HepG2 (cell line): ENCODE measurements at regions not wholly inside any gene's neighbourhood (a gene's known extent, or its start where the extent isn't known, plus 50 kb on each side); places are given as distances from the start of the nearest gene placed in this dataset.

Source experiments
- ATAC-seq: fragments of 200-7000 bp; cut with Tn5 transposase; 3 replicates; pipeline ENCODE4 v1.9.1; 2020; ENCODE audit warnings: mild to moderate bottlenecking, moderate library complexity
- BruUV-seq: library from RNA; stranded (reverse); fragments of 400-500 nt; replicated peaks from 2 replicates; lab custom pipeline; 2021; lab: Mats Ljungman, UMichigan
- CTCF ChIA-PET: fragments of 300-600 bp; formaldehyde crosslinking; extraction: SDS; loops from one replicate; lab custom pipeline; 2021; ENCODE audit warnings: low total read pairs, inconsistent platforms, low intra/inter-chr PET ratio; lab: Yijun Ruan, JAX
- POLR2A ChIA-PET: fragments of 350-600 bp; sonication (Branson Sonifier 250); formaldehyde crosslinking; loops from one replicate; lab custom pipeline; 2020; ENCODE audit warnings: antibody characterized with exemption, inconsistent platforms; lab: Yijun Ruan, JAX
- DNase-seq: peaks from one replicate; pipeline ENCODE4 v3.0.0-alpha.2; 2015; ENCODE audit warnings: low spot score
- FAIRE-seq: peaks from 3 replicates; lab custom pipeline; 2011; peaks lifted over from hg19 to GRCh38; lab: Jason Lieb, UNC
- H2AFZ ChIP-seq: one replicate; pipeline ENCODE4 v1.6.1; 2011; ENCODE audit warnings: low read length, inconsistent platforms
- H3K27ac ChIP-seq: fragments of 300-600 bp; 3 replicates; pipeline ENCODE4 v1.8.0; 2011; ENCODE audit warnings: mixed run types, mild to moderate bottlenecking, mixed read lengths, low read length, inconsistent platforms; ENCODE audit not compliant: insufficient read depth; ENCODE audit errors: extremely low read length
- H3K27me3 ChIP-seq, 2 experiments: fragments of 200-600 bp in 1 of 2; 2 replicates in 1 of 2; 3 replicates in 1 of 2; pipeline versions ENCODE4 v1.6.0 to v1.8.0; 2011; ENCODE audit warnings: low read length in 2 of 2, mild to moderate bottlenecking in 2 of 2, moderate library complexity in 2 of 2, inconsistent platforms in 1 of 2; ENCODE audit not compliant: insufficient read depth in 2 of 2, control insufficient read depth in 1 of 2
- H3K36me3 ChIP-seq, 2 experiments: fragments of 200-600 bp in 1 of 2; replicated peaks in 1 of 2; 2 replicates in 1 of 2; 3 replicates in 1 of 2; pipeline versions ENCODE4 v1.5.1 to v1.8.0; 2011; ENCODE audit warnings: low read length in 2 of 2, inconsistent platforms in 1 of 2; ENCODE audit not compliant: insufficient read depth in 2 of 2, control insufficient read depth in 1 of 2
- H3K4me1 ChIP-seq: 2 replicates; pipeline ENCODE4 v1.5.1; 2012; ENCODE audit warnings: low read length, inconsistent platforms; ENCODE audit not compliant: insufficient read depth
- H3K4me2 ChIP-seq: 2 replicates; pipeline ENCODE4 v1.6.0; 2011; ENCODE audit warnings: low read depth, low read length, inconsistent platforms
- H3K4me3 ChIP-seq, 3 experiments: fragments of 200-600 bp in 1 of 3; sonication (generic), shearing (Covaris generic) in 1 of 3; replicated peaks in 1 of 3; 2 replicates each; pipeline ENCODE4 v1.5.1; 2011 to 2016; ENCODE audit warnings: low read length in 3 of 3, inconsistent platforms in 2 of 3, low read depth in 2 of 3, mild to moderate bottlenecking in 2 of 3, control low read depth in 1 of 3, mixed read lengths in 1 of 3; ENCODE audit not compliant: insufficient read depth in 1 of 3
- H3K79me2 ChIP-seq: one replicate; pipeline ENCODE4 v1.6.1; 2011; ENCODE audit warnings: low read length, inconsistent platforms; ENCODE audit not compliant: insufficient read depth
- H3K9ac ChIP-seq: 2 replicates; pipeline ENCODE4 v1.6.0; 2011; ENCODE audit warnings: mild to moderate bottlenecking, low read depth, low read length, inconsistent platforms; ENCODE audit not compliant: insufficient read depth
- H3K9me3 ChIP-seq: 2 replicates; pipeline ENCODE4 v1.5.1; 2012; ENCODE audit warnings: mild to moderate bottlenecking, low read length
- H4K20me1 ChIP-seq: 2 replicates; pipeline ENCODE4 v1.6.0; 2011; ENCODE audit warnings: inconsistent platforms, mild to moderate bottlenecking, low read length, moderate library complexity; ENCODE audit not compliant: insufficient read depth
- CC2D1A ChIP-seq: sonication (generic); formaldehyde crosslinking; IDR thresholded peaks from 2 replicates; pipeline ENCODE4 v1.8.1; 2023; ENCODE audit warnings: mild to moderate bottlenecking, missing genetic modification reagents
- ELF1 ChIP-seq: sonication (generic); formaldehyde crosslinking; IDR thresholded peaks from 2 replicates; pipeline ENCODE4 v1.4.0; 2020; ENCODE audit warnings: missing genetic modification reagents
- LCORL ChIP-seq, 2 experiments: fragments of 450-650 bp in 1 of 2; sonication (generic) in 1 of 2; formaldehyde crosslinking in 1 of 2; IDR thresholded peaks; 2 replicates each; pipeline versions ENCODE4 v1.5.0 to v1.6.1; 2017 to 2020; ENCODE audit warnings: antibody characterized with exemption in 1 of 2, missing genetic modification reagents in 1 of 2
- RELA ChIP-seq: sonication (generic); formaldehyde crosslinking; IDR thresholded peaks from 2 replicates; pipeline ENCODE4 v1.4.0; 2020; ENCODE audit warnings: missing genetic modification reagents
- SETDB1 ChIP-seq: sonication (generic); formaldehyde crosslinking; IDR thresholded peaks from 2 replicates; pipeline ENCODE4 v1.5.1; 2020; ENCODE audit warnings: missing genetic modification reagents, mild to moderate bottlenecking, borderline replicate concordance
- SMAD1 ChIP-seq: sonication (generic); formaldehyde crosslinking; IDR thresholded peaks from 2 replicates; pipeline ENCODE4 v1.4.0; 2020; ENCODE audit warnings: missing genetic modification reagents, low read depth, mild to moderate bottlenecking, borderline replicate concordance
- TERF1 ChIP-seq: sonication (generic); formaldehyde crosslinking; IDR thresholded peaks from 2 replicates; pipeline ENCODE4 v1.8.0; 2022; ENCODE audit warnings: mild to moderate bottlenecking, missing genetic modification reagents, moderate library complexity
- THAP11 ChIP-seq: IDR thresholded peaks from 2 replicates; pipeline ENCODE4 v1.6.1; 2016; ENCODE audit warnings: missing biosample characterization, missing genetic modification reagents
- ZNF101 ChIP-seq: sonication (generic); formaldehyde crosslinking; IDR thresholded peaks from 2 replicates; pipeline ENCODE4 v1.4.0; 2020; ENCODE audit warnings: mild to moderate bottlenecking, low read depth, missing genetic modification reagents, borderline replicate concordance
- ZNF7 ChIP-seq: IDR thresholded peaks from 2 replicates; pipeline ENCODE4 v1.6.1; 2016; ENCODE audit warnings: missing biosample characterization, missing genetic modification reagents
- ZNF709 ChIP-seq: sonication (generic); formaldehyde crosslinking; IDR thresholded peaks from 2 replicates; pipeline ENCODE4 v1.5.0; 2020; ENCODE audit warnings: mild to moderate bottlenecking, missing genetic modification reagents
- WGBS: methylation state at CpG from one replicate; pipeline ENCODE4 v1.1.6; 2017; ENCODE audit warnings: low lambda C conversion rate; 5-methylcytosine and 5-hydroxymethylcytosine counted together
- in situ Hi-C: cut with HindIII; loops from 2 replicates; pipeline ENCODE4 v1.10.0; 2017; ENCODE audit warnings: low pct_unique_long_range_greater_than_20kb; ENCODE audit not compliant: extremely low pct_ligation_motif_present
- intact Hi-C: fragments of 100-400 bp; cut with micrococcal nuclease; formaldehyde crosslinking; loops from one replicate; pipeline ENCODE4 v1.10.0; 2022; ENCODE audit not compliant: unreplicated experiment
- TF ChIP-seq, protein P1 (sequence below): sonication (generic); formaldehyde crosslinking; IDR thresholded peaks from 2 replicates; pipeline ENCODE4 v1.8.1; 2023; ENCODE audit warnings: mild to moderate bottlenecking, inconsistent platforms, moderate library complexity, missing genetic modification reagents, borderline replicate concordance
- TF ChIP-seq, protein P2 (sequence below): sonication (generic); formaldehyde crosslinking; IDR thresholded peaks from 2 replicates; pipeline ENCODE4 v1.5.0; 2020; ENCODE audit warnings: mild to moderate bottlenecking, missing genetic modification reagents, borderline replicate concordance

DNA sequence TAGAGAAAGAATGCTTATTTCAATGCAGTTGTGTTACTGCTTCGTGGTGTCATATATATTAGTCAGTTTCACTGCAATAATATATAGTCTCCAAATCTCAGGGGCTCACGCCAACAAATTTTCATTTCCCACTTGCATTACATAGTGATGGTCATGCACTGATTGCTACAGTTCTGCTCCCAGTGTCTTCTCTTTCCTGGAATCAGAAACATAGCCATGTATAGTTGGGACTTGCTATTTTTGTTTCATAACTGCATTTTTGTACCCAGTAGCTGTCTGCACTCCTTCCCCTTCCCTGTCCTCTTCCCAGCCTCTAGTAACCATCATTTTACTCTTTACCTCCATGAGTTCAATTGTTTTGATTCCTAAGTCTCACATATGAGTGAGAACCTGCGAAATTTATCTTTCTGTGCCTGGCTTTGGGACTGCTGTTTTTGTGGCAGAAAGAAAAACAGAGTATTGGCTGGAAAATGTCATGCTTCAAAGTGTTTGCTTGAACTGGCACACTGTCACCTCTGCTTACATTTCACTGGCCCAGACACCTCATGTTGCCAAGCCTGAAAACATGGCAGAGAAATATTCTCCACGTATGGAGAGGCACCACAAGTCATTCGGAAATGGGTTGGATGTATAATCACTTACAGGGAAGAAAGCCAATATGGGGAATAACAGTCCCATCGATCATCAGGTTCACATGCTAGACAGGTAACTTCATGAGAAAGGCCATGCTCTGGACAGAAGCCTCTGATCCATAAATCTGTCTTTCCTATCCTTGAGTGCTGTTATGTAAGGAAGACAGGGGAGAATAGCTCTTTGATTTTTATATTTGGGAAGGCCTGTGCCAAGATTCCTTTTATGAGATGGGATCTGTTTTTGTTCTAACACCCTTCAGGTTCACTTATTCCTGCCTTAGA is 60.4 kb upstream of the BACH1 start (continued):
- no peak for TF ChIP-seq SETDB1 (CRISPR knock-in tag)
- TF ChIP-seq ZNF101 (CRISPR knock-in tag) = no peak

DNA sequence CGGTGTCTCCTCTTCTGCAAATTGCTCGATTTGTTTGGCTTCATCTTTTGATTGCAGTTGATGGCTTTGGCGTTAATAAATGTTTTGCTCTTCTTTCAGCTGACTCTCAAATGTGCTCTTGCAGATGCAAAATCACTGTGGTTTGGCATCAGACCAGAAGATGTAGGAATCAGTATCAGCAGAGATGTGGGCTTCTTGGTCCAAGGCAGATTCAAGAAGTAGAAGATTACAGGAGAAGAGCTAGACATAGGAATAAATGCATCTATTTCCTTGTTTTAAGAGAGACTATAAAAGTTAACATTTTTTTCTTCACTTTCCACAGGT is 59.8 kb upstream of the BACH1 start:
- no peak overlapping the region for H3K4me3 ChIP-seq
- in situ Hi-C loops = no loop called here
- FAIRE-seq (no peak), ATAC-seq (no peak), DNase-seq (no peak)
- H3K4me1 ChIP-seq = no peaks in the 10 kb centered on the region
- H3K4me2 ChIP-seq = no peak overlapping the region
- intact Hi-C loops = no loop called here
- WGBS = 21% methylated on average over 3 of the region's 3 CpGs
- no peaks in the 10 kb centered on the region for H3K9me3 ChIP-seq
- H3K9ac ChIP-seq = no peak overlapping the region
- ChIA-PET POLR2A (no interaction called here), CTCF (no interaction called here)
- H3K27me3 ChIP-seq = peaks cover 0 to 3% of the 10 kb centered on the region in 2 experiments; a peak in 1 of 5 replicates
- no TSS peak for BruUV-seq
- no peaks in the 10 kb centered on the region for H3K79me2 ChIP-seq
- no peaks in the 10 kb centered on the region for H3K36me3 ChIP-seq
- no peak overlapping the region for H2AFZ ChIP-seq
- no peaks in the 10 kb centered on the region for H4K20me1 ChIP-seq
- no peak overlapping the region for H3K27ac ChIP-seq
- TF ChIP-seq ZNF7 (CRISPR knock-in tag) = no peak
- no peak for TF ChIP-seq CC2D1A (CRISPR knock-in tag)
- TF ChIP-seq TERF1 = no peak
- TF ChIP-seq ZNF709 (CRISPR knock-in tag) = no peak
- TF ChIP-seq, protein P1, sequence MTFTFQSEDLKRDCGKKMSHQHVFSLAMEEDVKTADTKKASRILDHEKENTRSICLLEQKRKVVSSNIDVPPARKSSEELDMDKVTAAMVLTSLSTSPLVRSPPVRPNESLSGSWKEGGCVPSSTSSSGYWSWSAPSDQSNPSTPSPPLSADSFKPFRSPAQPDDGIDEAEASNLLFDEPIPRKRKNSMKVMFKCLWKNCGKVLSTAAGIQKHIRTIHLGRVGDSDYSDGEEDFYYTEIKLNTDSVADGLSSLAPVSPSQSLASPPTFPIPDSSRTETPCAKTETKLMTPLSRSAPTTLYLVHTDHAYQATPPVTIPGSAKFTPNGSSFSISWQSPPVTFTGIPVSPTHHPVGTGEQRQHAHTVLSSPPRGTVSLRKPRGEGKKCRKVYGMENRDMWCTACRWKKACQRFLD (CRISPR knock-in tag) = no peak
- no peak for TF ChIP-seq THAP11 (CRISPR knock-in tag)
- no peak for TF ChIP-seq SMAD1 (CRISPR knock-in tag)
- no peak for TF ChIP-seq LCORL (IDR thresholded peaks at IDR 0.05)
- no peak for TF ChIP-seq LCORL (CRISPR knock-in tag; IDR thresholded peaks at IDR 0.05)
- no peak for TF ChIP-seq ELF1
- no peak for TF ChIP-seq RELA
- TF ChIP-seq, protein P2, sequence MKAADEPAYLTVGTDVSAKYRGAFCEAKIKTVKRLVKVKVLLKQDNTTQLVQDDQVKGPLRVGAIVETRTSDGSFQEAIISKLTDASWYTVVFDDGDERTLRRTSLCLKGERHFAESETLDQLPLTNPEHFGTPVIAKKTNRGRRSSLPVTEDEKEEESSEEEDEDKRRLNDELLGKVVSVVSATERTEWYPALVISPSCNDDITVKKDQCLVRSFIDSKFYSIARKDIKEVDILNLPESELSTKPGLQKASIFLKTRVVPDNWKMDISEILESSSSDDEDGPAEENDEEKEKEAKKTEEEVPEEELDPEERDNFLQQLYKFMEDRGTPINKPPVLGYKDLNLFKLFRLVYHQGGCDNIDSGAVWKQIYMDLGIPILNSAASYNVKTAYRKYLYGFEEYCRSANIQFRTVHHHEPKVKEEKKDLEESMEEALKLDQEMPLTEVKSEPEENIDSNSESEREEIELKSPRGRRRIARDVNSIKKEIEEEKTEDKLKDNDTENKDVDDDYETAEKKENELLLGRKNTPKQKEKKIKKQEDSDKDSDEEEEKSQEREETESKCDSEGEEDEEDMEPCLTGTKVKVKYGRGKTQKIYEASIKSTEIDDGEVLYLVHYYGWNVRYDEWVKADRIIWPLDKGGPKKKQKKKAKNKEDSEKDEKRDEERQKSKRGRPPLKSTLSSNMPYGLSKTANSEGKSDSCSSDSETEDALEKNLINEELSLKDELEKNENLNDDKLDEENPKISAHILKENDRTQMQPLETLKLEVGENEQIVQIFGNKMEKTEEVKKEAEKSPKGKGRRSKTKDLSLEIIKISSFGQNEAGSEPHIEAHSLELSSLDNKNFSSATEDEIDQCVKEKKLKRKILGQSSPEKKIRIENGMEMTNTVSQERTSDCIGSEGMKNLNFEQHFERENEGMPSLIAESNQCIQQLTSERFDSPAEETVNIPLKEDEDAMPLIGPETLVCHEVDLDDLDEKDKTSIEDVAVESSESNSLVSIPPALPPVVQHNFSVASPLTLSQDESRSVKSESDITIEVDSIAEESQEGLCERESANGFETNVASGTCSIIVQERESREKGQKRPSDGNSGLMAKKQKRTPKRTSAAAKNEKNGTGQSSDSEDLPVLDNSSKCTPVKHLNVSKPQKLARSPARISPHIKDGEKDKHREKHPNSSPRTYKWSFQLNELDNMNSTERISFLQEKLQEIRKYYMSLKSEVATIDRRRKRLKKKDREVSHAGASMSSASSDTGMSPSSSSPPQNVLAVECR (CRISPR knock-in tag) = no peak
